T-helper 17 cell (primary cell): ENCODE measurements at regions not wholly inside any gene's neighbourhood (a gene's known extent, or its start where the extent isn't known, plus 50 kb on each side); places are given as distances from the start of the nearest gene placed in this dataset.
"Not testable (repeated sequence)": the region's sequence is repeated elsewhere in the genome, so short reads cannot be mapped to it uniquely, and the experiment has no call there.

ENCODE experiments used
- ATAC-seq: fragments of 150-1000 bp; cut with Tn5 transposase; 2 replicates; pipeline ENCODE4 v1.10.0; 2021; ENCODE audit warnings: mild to moderate bottlenecking, moderate library complexity
- DNase-seq, 3 donors: peaks; one replicate each; pipeline versions ENCODE4 v3.0.0 to v3.0.0-alpha.2; 2020 to 2021
- H3K9me3 ChIP-seq: one replicate; pipeline ENCODE4 v1.7.0; 2013; ENCODE audit warnings: low read length, mild to moderate bottlenecking; ENCODE audit not compliant: control insufficient read depth, poor library complexity, severe bottlenecking
- H3K27ac Mint-ChIP-seq: one replicate; pipeline ENCODE4 v1.8.0; 2022; ENCODE audit warnings: mild to moderate bottlenecking, moderate library complexity, mixed read lengths
- H3K27me3 Mint-ChIP-seq: one replicate; pipeline ENCODE4 v1.8.0; 2022; ENCODE audit warnings: mixed read lengths
- H3K36me3 Mint-ChIP-seq: one replicate; pipeline ENCODE4 v1.8.0; 2022; ENCODE audit warnings: low read depth, mixed read lengths
- H3K4me1 Mint-ChIP-seq: one replicate; pipeline ENCODE4 v1.8.0; 2022; ENCODE audit warnings: mild to moderate bottlenecking, mixed read lengths
- H3K4me3 Mint-ChIP-seq: one replicate; pipeline ENCODE4 v1.8.0; 2022; ENCODE audit warnings: mild to moderate bottlenecking, moderate library complexity, mixed read lengths

- H3K4me3 Mint-ChIP-seq, result no peak overlapping the region
- DNase-seq (no peak), ATAC-seq (no peak)
- no peak overlapping the region for H3K27ac Mint-ChIP-seq
- peaks cover 5% of the 10 kb centered on the region for H3K27me3 Mint-ChIP-seq
- no peaks in the 10 kb centered on the region for H3K9me3 ChIP-seq
- H3K36me3 Mint-ChIP-seq, result peaks cover 2% of the 10 kb centered on the region
- peaks cover 9% of the 10 kb centered on the region for H3K4me1 Mint-ChIP-seq
Measured at GRCh38 chr15:69610277-69610676, 157.7 kb downstream of the RPLP1 start.

- peaks cover 2% of the 10 kb centered on the region for H3K36me3 Mint-ChIP-seq
- no peak overlapping the region for H3K4me3 Mint-ChIP-seq
- DNase-seq (no peak), ATAC-seq (no peak)
- no peak overlapping the region for H3K27ac Mint-ChIP-seq
- peaks cover 5% of the 10 kb centered on the region for H3K27me3 Mint-ChIP-seq
- no peaks in the 10 kb centered on the region for H3K9me3 ChIP-seq
- peaks cover 5% of the 10 kb centered on the region for H3K4me1 Mint-ChIP-seq
Measured at GRCh38 chr15:69610858-69611257, 158.2 kb downstream of the RPLP1 start.

- Mint-ChIP-seq H3K36me3 (peaks cover 2% of the 10 kb centered on the region), H3K27ac (no peak overlapping the region), H3K4me3 (no peak overlapping the region), H3K4me1 (no peaks in the 10 kb centered on the region), H3K27me3 (peaks cover 5% of the 10 kb centered on the region)
- DNase-seq (no peak), ATAC-seq (no peak)
- H3K9me3 ChIP-seq, result no peaks in the 10 kb centered on the region
Measured at GRCh38 chr15:69612112-69612511, 159.5 kb downstream of the RPLP1 start.

- no peak overlapping the region for H3K27ac Mint-ChIP-seq
- no peaks in the 10 kb centered on the region for H3K4me1 Mint-ChIP-seq
- no peaks in the 10 kb centered on the region for H3K9me3 ChIP-seq
- H3K27me3 Mint-ChIP-seq, result peaks cover 5% of the 10 kb centered on the region
- peaks cover 2% of the 10 kb centered on the region for H3K36me3 Mint-ChIP-seq
- ATAC-seq (no peak), DNase-seq (no peak)
- no peak overlapping the region for H3K4me3 Mint-ChIP-seq
Measured at GRCh38 chr15:69613182-69613581, 160.6 kb downstream of the RPLP1 start.

GRCh38 chr15:69613988-69614387, 161.4 kb downstream of the RPLP1 start:
- peaks cover 5% of the 10 kb centered on the region for H3K27me3 Mint-ChIP-seq
- DNase-seq, result no peak
- no peaks in the 10 kb centered on the region for H3K9me3 ChIP-seq
- peaks cover 2% of the 10 kb centered on the region for H3K36me3 Mint-ChIP-seq
- H3K4me3 Mint-ChIP-seq, result no peak overlapping the region
- ATAC-seq, result no peak
- no peaks in the 10 kb centered on the region for H3K4me1 Mint-ChIP-seq
- H3K27ac Mint-ChIP-seq, result no peak overlapping the region

GRCh38 chr15:69615736-69616135, 163.1 kb downstream of the RPLP1 start:
- Mint-ChIP-seq H3K27ac (no peak overlapping the region), H3K4me1 (no peaks in the 10 kb centered on the region), H3K36me3 (peaks cover 2% of the 10 kb centered on the region), H3K27me3 (peaks cover 5% of the 10 kb centered on the region), H3K4me3 (no peak overlapping the region)
- DNase-seq (no peak), ATAC-seq (no peak)
- no peaks in the 10 kb centered on the region for H3K9me3 ChIP-seq

GRCh38 chr15:69616558-69616957, 163.9 kb downstream of the RPLP1 start:
- H3K4me3 Mint-ChIP-seq, result no peak overlapping the region
- no peak overlapping the region for H3K27ac Mint-ChIP-seq
- H3K4me1 Mint-ChIP-seq, result no peaks in the 10 kb centered on the region
- DNase-seq, result no peak
- no peaks in the 10 kb centered on the region for H3K9me3 ChIP-seq
- no peaks in the 10 kb centered on the region for H3K36me3 Mint-ChIP-seq
- ATAC-seq, result no peak
- H3K27me3 Mint-ChIP-seq, result peaks cover 5% of the 10 kb centered on the region

- H3K36me3 Mint-ChIP-seq, ATAC-seq, H3K27me3 Mint-ChIP-seq, H3K27ac Mint-ChIP-seq, H3K4me1 Mint-ChIP-seq, DNase-seq, H3K4me3 Mint-ChIP-seq, H3K9me3 ChIP-seq: not testable (repeated sequence)
Measured at GRCh38 chr15:69617144-69617543, 164.5 kb downstream of the RPLP1 start.

GRCh38 chr15:69623392-69624154, 171.0 kb downstream of the RPLP1 start:
- DNase-seq (no peak), ATAC-seq (no peak)
- H3K9me3 ChIP-seq, result no peaks in the 10 kb centered on the region
- H3K36me3 Mint-ChIP-seq, result peaks cover 3% of the 10 kb centered on the region
- H3K27ac Mint-ChIP-seq, result no peak overlapping the region
- H3K4me1 Mint-ChIP-seq, result peaks cover 11% of the 10 kb centered on the region
- peaks cover 42% of the 10 kb centered on the region for H3K27me3 Mint-ChIP-seq
- no peak overlapping the region for H3K4me3 Mint-ChIP-seq

GRCh38 chr15:69624155-69624520, 171.5 kb downstream of the RPLP1 start:
- H3K4me3 Mint-ChIP-seq, result no peak overlapping the region
- ATAC-seq, result no peak
- H3K36me3 Mint-ChIP-seq, result peaks cover 3% of the 10 kb centered on the region
- no peak overlapping the region for H3K27ac Mint-ChIP-seq
- H3K27me3 Mint-ChIP-seq, result peaks cover 48% of the 10 kb centered on the region
- DNase-seq, result no peak
- H3K9me3 ChIP-seq, result no peaks in the 10 kb centered on the region
- H3K4me1 Mint-ChIP-seq, result peaks cover 11% of the 10 kb centered on the region

- Mint-ChIP-seq H3K4me3 (no peak overlapping the region), H3K36me3 (peaks cover 3% of the 10 kb centered on the region), H3K4me1 (peaks cover 11% of the 10 kb centered on the region), H3K27ac (no peak overlapping the region), H3K27me3 (peaks cover 54% of the 10 kb centered on the region)
- no peaks in the 10 kb centered on the region for H3K9me3 ChIP-seq
- no peak for DNase-seq
- ATAC-seq, result no peak
Measured at GRCh38 chr15:69624816-69625215, 172.2 kb downstream of the RPLP1 start.

GRCh38 chr15:69625328-69625727, 172.7 kb downstream of the RPLP1 start:
- DNase-seq (no peak), ATAC-seq (no peak)
- peaks cover 11% of the 10 kb centered on the region for H3K4me1 Mint-ChIP-seq
- no peak overlapping the region for H3K27ac Mint-ChIP-seq
- no peaks in the 10 kb centered on the region for H3K9me3 ChIP-seq
- H3K4me3 Mint-ChIP-seq, result no peak overlapping the region
- H3K27me3 Mint-ChIP-seq, result peaks cover 59% of the 10 kb centered on the region
- peaks cover 3% of the 10 kb centered on the region for H3K36me3 Mint-ChIP-seq

- ATAC-seq (no peak), DNase-seq (no peak)
- peaks cover 4% of the 10 kb centered on the region for H3K36me3 Mint-ChIP-seq
- H3K4me3 Mint-ChIP-seq, result peak overlapping the region; percentile 46
- peaks cover 13% of the 10 kb centered on the region for H3K4me1 Mint-ChIP-seq
- H3K27me3 Mint-ChIP-seq, result peaks cover 67% of the 10 kb centered on the region
- H3K27ac Mint-ChIP-seq, result no peak overlapping the region
- H3K9me3 ChIP-seq, result no peaks in the 10 kb centered on the region
Measured at GRCh38 chr15:69626095-69627066, 173.8 kb downstream of the RPLP1 start.
